ENCODE measurements at regions not wholly inside any gene's neighbourhood (a gene's known extent, or its start where the extent isn't known, plus 50 kb on each side); places are given as distances from the start of the nearest gene placed in this dataset.
A peak's percentile ranks its signal among the peaks of the same experiment; 100 is the strongest.
"Not testable (repeated sequence)": the region's sequence is repeated elsewhere in the genome, so short reads cannot be mapped to it uniquely, and the experiment has no call there.

DNA sequence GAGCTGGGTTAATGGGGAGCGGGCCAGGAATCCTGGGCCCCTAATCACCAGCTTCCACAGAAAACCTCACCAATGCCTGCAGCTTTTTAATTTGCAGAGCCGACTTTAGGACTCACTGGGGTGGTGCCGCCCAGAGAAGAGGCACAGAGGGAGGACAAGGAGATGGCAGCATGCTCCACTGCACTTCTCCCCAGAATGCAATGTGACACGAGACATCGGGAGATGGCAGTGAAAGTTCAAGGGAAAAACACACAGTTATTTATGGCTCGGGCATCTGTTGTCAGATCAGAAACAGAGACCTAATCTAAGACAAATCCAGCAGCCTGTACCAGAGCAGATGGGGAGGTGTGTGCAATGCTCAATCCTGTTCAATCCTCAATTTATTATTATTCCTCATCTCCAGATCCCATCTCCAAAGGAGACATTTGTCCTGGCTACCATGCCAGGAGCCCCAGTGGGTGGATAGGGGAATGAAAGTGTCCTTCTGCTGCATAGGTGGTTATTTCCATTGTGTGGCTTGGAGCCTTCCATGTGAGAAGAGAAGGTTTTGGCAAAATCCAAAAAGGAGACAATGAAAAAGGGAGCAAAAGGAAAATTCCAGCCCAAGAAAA is 250.0 kb downstream of the NXPE2 start:
- FAIRE-seq, result no peak
- no peak for DNase-seq (ENCODE audit: low spot score)

DNA sequence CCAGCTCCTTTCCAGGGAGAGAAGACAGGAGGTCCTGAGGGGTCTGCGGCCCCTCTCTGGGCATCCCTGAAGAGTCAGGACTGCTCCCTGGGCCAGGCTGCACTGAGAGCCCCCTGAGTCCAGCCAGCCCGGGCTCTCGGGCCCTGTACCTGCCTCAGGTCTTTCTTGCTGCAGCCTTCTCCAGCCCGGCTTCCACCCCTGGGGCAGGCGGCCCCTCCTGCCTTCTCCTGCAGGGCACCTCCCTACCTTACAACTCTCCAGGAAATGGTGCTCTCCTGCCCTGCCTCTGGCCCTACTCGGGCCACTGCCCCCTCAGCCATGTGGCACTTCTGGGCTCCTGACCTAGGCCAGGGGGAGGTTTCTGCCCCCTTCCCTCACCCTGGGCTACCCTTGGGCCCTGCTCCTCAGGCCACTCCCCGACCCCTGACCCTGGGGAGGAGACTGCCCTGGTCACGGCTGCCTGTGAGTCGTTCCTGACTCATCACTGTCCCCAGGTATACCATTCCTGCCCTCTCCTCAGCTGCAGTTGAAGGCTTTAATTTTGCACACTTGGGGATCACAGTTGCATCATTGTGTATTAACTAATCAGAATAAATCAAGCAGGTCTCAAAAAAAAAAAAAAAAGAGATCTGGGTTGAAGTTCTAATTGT is 251.1 kb downstream of the NXPE2 start:
- no peak for DNase-seq (ENCODE audit: low spot score)
- no peak for FAIRE-seq

DNA sequence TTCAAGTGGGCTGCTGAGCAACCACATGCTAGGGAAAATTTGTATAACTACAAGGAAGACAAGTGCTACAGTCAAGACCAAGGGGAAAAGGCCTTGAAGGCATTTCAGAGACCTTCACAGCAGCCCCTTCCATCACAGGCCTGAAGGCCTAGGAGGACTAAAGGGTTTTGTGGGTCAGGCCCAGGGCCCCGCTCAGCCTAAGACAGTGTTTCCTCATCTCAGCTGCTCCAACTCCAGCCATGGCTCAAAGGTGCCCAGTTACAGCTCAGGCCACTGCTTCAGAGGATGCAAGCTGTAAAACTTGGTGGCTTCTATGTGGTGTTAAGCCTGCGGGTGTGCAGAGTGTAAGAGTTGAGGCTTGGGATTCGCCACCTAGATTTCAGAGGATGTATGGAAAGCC is 260.5 kb downstream of the NXPE2 start:
- DNase-seq (ENCODE audit: low spot score) (no peak), FAIRE-seq (no peak)

DNA sequence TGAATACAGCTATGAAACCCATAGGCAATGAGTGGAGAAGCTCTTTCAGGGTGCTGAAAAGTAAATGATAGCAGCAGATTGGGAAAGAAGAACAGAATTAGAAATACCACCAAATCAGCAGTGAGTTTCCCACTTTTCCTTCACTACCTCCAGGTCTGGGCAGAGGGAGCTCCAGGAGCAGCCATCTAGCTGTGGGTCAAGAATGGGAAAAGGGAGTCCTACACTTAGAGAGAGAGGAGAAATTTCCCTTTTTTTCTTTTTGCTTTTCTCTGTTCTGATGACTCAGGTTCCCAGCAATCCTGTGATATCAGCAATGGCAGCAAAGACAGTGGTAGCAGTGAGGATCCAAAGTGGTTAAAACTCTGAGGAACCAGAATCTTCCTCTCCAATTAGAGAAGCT is 263.9 kb downstream of the NXPE2 start:
- DNase-seq (ENCODE audit: low spot score), result no peak
- FAIRE-seq, result no peak

DNA sequence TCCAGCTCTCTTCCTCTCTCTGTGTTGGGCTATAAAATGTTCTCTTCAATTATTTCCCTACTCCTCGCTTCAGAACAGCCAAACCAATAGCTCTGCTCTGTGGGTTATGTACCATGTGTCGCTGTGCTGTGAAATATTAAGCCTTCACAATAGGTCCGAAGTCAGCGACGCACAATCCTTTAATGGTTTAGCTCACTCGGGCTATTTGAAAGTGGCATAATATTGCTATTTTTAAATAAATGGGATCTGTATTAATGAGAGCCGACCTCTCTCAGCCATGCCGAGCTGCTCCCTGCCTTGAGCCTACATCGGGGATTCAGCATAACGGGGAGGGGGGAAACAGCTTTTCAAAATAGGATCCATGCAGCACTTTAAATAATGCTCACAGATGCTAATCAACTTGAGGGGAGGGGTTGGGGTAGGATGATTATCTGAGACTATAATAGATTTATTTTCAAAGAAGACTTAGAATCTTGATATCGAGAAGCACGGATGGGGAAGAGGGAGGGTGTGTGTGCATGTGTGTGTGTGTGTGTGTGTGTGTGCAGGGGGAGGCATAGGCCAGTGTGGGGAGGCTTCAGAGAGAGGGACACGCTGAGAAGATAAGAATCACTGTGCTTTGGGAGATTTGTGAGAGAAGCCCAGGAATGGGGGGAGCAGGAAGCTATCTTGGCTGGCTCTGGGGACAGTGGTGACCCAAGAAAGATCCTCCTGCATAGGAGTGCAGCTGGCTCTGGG is 271.5 kb downstream of the NXPE2 start:
- DNase-seq (ENCODE audit: low spot score), result no peak
- no peak for FAIRE-seq

DNA sequence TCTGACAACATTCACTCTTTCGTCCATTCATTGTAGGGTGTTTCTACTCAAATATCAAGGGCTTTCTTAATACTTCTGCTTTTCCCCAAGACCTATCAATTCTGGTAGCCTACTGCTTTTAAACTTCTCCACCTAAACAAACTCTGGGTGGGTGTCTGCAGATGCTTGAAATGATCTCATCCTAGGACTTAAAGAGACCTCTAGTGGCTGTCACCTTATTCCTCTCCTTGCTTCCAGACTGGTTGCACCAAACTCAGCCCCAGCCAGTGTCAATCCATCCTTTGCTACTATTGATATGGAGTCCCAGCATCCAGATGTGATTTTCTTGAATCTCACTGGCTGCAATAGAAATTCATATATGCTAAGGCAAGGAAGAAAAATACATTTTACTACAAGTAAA is 274.7 kb downstream of the NXPE2 start:
- FAIRE-seq, result no peak
- no peak for DNase-seq (ENCODE audit: low spot score)

DNA sequence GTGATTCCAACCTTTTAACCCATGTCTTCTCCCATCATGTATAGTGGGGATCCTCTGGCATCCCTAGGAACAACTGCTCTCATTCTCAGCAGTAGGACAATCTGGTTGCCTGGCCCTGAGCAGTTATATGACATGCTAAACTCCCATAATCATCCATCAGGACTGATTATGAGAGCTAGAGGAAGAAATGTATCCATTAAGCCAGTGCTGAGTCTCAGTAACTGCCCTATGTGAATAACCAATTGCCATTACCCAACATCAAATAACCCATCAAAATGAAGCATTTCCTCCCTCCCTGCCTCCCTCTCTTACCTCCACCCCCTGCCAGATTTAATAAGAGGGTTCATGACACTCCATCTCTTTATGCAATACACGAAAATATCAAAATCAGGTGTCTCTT is 277.6 kb downstream of the NXPE2 start:
- FAIRE-seq (peak; percentile 66), DNase-seq (ENCODE audit: low spot score) (no peak)

DNA sequence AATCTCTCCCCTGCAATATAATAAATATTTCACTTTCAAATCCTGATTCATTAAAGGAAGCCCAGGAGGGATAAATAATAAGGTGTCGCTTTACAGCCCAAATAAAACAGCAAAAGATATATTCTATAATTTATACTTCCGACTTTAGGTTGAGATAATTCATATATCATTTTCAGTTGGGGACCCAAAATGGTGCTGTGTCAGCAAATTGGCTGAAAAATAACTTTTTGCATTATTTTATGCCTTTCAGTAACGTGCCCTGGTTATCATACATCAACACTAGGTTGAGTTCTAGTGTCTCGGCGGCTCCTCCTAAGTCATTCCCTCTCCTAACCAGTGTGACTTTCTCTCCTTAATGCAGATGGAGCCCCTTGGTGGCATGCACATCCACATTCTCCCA is 278.2 kb downstream of the NXPE2 start:
- no peak for DNase-seq (ENCODE audit: low spot score)
- FAIRE-seq, result no peak

DNA sequence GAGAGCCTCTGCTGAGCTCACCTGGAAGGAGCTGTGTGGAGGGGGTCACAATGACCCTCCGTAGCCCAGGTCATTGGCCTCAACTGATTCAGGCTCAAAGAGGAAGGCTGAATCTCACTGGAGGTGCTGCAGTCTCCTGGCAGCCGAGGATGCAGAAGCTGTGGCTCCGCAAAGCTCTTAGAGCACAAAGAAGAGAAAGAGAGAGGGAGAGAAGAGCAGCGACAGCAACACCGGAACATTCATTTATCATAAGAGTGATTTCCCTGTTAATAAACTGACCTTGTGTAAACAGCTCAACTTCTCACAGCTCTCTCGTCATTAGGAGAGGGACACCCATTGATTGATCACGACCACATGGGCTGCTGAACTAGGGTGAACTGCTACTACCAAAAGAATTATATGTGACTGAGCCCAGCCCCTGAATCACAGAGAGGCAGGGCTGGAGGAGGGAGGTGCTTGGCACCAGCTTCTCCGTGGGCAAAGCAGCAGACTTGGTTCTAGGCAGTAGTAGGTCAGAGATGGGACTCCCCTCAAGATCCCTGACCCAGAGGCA is 281.7 kb downstream of the NXPE2 start:
- FAIRE-seq (no peak), DNase-seq (ENCODE audit: low spot score) (no peak)

DNA sequence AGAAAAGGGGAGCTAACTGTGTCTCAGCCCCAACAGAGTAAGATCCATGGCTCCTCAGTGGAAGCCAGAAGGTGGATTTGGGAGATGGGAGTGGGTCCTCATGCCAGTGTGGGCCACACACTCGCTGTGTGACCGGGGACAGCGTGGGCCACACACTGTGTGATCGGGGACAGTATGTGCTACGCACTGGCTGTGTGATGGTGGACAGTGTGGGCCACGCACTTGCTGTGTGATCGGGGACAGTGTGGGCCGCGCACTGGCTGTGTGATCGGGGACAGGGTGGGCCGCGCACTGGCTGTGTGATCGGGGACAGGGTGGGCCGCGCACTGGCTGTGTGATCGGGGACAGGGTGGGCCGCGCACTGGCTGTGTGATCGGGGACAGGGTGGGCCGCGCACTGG is 282.5 kb downstream of the NXPE2 start:
- not testable (repeated sequence) for FAIRE-seq; DNase-seq (ENCODE audit: low spot score)

DNA sequence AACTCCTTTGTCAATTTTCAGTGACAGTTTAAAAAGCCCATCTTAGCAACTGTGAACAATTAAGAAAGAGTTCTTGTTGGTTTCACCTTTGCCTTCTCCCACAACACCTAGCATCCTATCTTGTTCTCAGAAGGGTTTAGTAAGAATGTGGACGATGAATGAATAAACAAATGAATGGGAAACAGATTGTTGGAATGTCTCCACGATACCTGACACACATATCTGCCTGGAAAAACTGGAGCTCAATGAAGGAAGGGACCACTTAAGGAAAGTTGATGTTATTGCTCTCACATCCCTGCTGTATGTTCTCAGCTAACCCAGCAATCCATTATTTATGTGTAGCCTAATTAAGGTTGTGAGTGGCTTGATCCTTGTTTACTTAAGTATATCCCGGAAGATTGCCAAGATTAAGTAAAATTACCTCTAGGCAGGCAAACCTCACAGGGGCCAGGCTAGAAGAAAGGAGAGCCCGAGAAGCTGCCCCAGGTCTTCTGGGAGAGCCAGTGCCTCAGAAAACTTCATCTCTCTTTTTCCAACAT is 286.4 kb downstream of the NXPE2 start:
- no peak for FAIRE-seq
- DNase-seq (ENCODE audit: low spot score), result no peak

DNA sequence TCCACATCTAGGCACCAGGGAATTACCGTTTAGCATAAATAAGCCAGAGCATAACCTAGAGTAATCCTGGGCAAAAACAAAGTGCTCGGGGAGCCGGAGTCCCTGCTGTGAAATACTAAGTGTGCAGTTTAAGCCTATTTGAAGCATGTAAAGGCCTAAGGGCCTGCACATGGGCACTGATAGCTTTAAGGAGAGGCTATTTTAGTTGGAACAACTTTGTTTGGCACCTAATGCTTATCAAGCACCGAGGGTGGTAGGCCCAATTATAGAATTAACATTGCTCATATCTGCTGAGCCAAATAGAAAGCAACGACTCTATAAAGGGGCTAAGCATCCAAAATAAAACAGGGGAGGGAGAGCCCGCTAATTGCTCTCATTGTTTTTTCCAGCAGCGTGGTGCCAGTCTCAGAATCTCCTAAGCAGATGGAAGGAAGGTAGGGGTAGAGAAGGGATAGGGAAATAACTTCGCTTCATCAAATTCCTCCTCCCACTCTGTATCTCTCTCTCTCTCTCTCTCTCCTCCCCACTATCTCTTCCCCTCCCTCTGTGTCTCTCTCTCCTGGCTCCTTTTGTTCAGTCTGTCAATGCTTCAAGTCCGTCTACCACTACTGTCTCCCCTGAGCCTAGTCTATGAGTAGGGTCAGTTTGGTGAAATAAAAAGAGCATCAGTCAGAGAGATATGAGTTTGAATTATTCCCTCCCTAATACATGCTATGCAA is 292.8 kb downstream of the NXPE2 start:
- FAIRE-seq (no peak), DNase-seq (ENCODE audit: low spot score) (no peak)

DNA sequence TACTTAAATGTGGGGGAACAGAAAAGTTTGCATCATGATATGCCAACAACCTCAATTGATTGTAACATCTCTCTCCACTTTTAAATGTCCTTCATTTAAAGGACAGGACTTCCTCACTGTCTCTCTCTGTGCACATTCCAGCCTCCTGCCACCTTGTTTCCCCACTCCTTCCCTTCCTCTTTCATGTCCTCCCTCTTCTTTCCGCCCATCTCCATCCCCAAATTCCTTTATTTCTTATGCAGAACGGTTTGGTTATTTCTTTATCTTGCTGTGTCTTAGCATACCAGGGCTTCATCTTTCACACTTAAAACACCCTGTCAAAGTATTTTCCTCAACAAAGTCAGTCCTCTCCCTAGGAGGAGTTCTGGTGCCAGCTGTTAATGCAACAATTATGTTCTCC is 293.8 kb downstream of the NXPE2 start:
- FAIRE-seq, result no peak

DNA sequence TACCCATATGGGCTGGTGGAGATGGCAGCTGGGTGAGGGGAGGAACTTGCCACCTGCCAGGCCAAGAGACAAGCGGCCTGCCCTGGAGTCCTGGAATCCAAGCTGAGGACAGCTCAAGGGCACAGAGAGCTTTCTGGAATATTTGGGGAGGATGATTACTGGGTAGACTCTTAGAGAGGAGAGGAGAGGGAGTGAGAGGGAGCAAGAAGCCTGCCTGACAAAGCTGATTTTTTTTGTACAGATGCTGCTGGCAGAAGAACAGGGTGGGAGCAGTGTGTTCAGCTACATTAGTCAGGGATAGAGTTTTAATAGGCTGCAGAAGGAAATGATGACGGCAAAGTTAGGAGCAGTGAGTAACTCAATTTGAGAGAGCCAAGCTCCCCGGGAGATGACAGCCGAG is 299.3 kb downstream of the NXPE2 start:
- FAIRE-seq (no peak), DNase-seq (ENCODE audit: low spot score) (no peak)

More for the DNA sequence above, 293.8 kb downstream of the NXPE2 start:
- DNase-seq (ENCODE audit: low spot score), result no peak

DNA sequence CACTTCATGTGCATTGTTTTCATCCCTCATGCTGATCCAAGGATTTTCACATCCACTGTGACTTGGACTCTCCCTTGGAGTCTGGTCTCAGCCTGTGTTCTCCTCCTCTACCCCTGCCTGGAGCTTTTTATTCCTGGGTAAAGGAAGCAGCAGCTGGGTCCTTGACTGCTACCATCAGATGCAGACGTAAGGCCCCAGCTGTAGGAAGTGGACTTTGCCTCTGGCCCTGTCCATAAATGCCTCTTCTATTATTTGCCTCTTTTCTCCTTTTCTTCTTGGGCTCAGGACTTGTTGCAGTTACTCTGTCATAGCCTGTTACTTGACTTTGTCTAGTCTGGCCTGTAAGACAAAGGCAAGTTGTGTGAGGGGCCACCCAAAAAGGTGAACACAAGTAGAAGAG is 303.8 kb downstream of the NXPE2 start:
- no peak for FAIRE-seq
- DNase-seq (ENCODE audit: low spot score), result no peak

DNA sequence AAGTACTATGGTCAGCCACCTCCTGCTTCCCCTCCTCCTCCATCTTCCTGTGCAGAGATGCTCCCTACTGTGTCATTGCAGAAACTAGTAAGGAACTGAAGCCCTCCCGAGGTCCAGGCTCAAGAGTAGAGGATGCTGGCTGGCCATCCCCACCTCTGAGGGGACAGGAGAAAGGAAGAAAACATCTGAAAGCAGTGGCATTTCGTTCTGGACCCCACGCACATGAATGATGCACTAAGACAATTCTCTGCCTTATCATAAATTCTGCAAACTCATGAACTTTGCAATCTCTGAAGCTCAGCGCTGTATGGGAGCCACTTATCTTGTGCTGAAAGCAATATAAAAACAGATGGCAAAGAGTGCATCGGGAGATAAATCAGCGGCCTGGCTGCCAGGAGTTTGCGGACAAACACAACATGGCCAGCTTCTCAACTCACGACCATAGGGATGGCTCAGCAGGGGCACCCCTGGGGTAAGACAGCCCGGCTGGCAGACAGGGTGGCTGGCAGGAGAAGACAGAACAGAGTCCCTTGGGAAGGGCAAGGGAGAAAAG is 306.4 kb downstream of the NXPE2 start:
- FAIRE-seq (no peak), DNase-seq (ENCODE audit: low spot score) (no peak)

DNA sequence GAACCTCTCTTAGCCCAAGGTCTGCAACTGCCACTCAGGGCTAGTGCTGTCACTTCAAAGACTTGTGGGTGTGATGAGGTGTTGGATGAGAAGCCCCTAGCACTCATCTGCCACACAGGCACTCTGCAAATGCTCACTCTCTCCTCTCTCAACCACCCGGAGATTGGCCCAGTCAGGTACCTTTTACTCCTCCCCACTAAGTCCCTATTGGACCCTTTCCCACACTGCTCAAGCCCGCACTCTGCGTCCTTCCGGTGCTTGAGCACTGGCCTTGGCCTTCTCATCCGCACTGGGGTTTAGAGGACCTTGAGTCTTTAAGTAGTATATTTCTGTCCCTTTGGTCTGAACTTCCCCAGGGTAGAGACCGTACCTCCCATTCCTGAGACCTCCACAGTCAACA is 308.0 kb downstream of the NXPE2 start:
- FAIRE-seq, result no peak

DNA sequence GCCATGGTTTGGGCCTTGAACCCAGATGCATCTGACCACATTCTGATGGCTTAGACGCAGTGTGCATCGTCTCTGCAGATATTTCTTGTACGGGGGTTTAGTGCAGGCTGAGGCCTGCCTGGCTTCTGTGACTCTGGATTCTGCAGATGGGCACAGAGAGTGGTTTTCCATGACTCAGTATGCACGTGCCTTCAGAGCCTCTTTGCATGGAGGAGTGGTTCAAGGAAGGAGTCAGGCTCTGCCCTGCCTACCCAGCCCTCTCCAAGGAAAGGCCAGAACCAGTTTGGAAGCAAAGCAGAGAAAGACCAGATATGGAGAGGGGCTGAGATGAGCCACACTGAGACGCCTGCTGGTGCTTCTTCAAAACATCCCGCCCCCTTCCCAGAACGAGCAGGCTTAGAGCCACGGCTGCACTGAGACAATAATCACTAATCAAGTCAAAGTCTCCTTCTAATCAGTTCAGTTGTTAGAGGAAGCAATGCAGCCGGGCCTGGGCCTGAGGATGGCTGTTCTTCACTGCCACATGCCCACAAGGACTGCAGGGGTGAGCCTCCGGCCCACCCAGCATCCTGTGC is 308.9 kb downstream of the NXPE2 start:
- no peak for FAIRE-seq
- no peak for DNase-seq (ENCODE audit: low spot score)

More for the DNA sequence above, 308.0 kb downstream of the NXPE2 start:
- no peak for DNase-seq (ENCODE audit: low spot score)

DNA sequence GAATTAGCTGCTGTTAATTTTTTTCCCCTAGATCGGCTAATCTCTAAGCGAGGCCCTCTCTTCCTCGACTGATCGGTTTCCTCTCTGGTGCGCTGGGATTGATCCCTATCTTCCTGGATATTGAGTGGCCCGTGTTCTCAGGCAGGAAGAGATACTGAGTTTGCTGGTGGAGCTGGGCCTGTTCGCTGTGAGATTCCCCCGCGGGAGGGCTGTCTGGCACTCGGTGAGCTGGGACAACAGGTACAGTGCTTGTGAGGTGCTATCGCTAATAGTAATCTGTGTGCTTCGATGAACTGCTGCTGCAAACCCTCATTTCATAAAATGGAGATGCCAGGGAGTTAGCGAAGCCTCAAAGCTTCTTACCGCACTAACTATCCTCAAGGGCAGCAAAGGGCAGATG is 310.3 kb downstream of the NXPE2 start:
- DNase-seq (ENCODE audit: low spot score), result no peak
- no peak for FAIRE-seq

DNA sequence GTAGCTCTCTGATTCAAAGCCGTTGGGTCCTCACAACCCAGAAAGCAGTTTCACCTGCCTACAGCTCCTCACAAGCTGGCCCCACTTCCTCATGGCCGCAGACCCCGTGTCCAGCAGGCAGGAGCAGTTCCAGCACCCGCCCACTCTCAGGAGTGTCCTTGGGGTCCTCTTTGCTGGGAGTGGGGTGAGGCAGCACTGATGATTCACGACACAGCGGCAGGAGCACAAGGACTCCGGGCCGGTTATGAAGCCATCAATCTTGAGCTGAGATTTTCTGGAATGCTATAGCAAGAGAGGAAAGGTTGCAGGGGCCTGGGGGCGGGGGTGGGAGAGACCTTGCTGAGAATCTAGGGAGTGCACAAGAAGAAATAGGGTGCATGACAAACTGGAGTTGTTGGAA is 311.2 kb downstream of the NXPE2 start:
- DNase-seq (ENCODE audit: low spot score) (no peak), FAIRE-seq (no peak)

DNA sequence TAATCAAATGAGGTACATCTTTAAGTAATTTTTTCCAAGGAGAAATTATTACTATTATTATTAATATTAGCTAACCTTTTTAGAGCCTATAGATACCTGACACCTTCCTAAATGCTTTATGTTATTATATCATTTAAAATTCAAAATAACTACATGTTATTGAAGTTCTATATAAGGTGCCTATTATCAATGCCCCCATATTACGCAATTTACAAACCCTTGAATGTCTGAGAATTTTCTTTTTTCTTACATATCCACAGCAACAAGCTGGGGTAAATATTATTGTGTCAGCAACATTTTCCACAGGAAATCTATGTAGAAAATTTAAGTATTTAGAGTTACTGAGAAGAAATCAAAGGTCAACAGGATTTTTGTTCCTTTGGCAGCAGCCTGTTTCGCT is 327.3 kb downstream of the NXPE2 start:
- DNase-seq (ENCODE audit: low spot score) (no peak), FAIRE-seq (no peak)
